ENCODE measurements at regions not wholly inside any gene's neighbourhood (a gene's known extent, or its start where the extent isn't known, plus 50 kb on each side); places are given as distances from the start of the nearest gene placed in this dataset.

DNA sequence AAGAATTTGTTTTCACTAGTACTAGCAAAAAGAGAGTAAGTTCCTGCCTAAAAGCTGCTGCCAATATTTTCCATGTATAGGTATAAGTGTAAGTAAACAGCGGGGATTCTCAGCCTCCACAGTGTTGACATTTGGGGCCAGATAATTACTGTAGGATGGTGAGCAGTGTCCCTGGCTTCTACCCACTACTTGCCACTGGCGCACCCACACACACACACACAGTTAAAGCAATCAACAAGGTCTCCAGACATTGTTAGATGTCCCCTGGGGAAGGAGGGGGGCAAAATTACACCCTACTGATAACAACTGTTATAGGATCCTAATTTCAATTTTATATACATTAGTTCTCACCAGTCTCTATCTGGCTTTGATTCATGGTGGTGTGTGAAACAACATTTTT, 417.0 kb upstream of the PSMD7 start:
- Histone ChIP-seq H3K4me1 (no peaks in the 10 kb centered on the region), H3K27ac (replicated peaks in 1 of 4) (no peak overlapping the region), H3K9me3 (no peaks in the 10 kb centered on the region), H3K4me3 (no peak overlapping the region), H3K27me3 (no peaks in the 10 kb centered on the region), H3K36me3 (no peaks in the 10 kb centered on the region)
- WGBS = 90% methylated on average over 2 of the region's 2 CpGs
- TF ChIP-seq, protein P1, sequence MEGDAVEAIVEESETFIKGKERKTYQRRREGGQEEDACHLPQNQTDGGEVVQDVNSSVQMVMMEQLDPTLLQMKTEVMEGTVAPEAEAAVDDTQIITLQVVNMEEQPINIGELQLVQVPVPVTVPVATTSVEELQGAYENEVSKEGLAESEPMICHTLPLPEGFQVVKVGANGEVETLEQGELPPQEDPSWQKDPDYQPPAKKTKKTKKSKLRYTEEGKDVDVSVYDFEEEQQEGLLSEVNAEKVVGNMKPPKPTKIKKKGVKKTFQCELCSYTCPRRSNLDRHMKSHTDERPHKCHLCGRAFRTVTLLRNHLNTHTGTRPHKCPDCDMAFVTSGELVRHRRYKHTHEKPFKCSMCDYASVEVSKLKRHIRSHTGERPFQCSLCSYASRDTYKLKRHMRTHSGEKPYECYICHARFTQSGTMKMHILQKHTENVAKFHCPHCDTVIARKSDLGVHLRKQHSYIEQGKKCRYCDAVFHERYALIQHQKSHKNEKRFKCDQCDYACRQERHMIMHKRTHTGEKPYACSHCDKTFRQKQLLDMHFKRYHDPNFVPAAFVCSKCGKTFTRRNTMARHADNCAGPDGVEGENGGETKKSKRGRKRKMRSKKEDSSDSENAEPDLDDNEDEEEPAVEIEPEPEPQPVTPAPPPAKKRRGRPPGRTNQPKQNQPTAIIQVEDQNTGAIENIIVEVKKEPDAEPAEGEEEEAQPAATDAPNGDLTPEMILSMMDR (IDR thresholded peaks at IDR 0.05) = no peak
- no peak for TF ChIP-seq POLR2A (IDR thresholded peaks at IDR 0.05; ENCODE audit: low read depth)
- TF ChIP-seq POLR2AphosphoS5 (IDR thresholded peaks at IDR 0.05) = no peak
- TF ChIP-seq EP300 (IDR thresholded peaks at IDR 0.05) = no peak
- intact Hi-C loops (cut with DNase I) = no loop called here
- no peak for DNase-seq (ENCODE audit: extremely low spot score)

DNA sequence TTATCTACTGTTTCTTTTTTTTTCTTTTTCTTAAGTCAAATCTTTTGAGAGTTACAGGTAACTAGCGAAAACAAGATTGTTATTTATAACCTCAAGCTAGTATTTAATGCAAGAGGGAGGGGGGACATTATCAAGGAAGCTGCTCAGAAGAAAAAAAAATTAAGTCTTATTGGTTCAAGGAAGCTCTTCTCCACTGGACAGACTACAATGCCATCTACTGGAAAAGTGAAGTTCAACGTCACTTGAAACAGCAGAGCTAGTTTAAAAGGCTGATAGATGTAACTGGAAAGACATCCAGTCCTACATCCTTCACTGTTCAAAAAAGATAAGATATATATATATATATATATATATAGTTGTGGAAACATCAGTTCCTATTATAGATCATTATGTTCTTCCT, 418.0 kb upstream of the PSMD7 start:
- DNase-seq (ENCODE audit: extremely low spot score) = no peak
- TF ChIP-seq, protein P1 (IDR thresholded peaks at IDR 0.05) = peak; percentile 37 to 56 (median 48)
- no peak for TF ChIP-seq POLR2AphosphoS5 (IDR thresholded peaks at IDR 0.05)
- H3K9me3 ChIP-seq = no peaks in the 10 kb centered on the region
- no peaks in the 10 kb centered on the region for H3K27me3 ChIP-seq
- H3K36me3 ChIP-seq = no peaks in the 10 kb centered on the region
- intact Hi-C loops (cut with DNase I) = no loop called here
- H3K27ac ChIP-seq (replicated peaks in 1 of 4) = no peak overlapping the region
- H3K4me3 ChIP-seq = no peak overlapping the region
- 22% methylated on average over 2 of the region's 2 CpGs for WGBS
- no peaks in the 10 kb centered on the region for H3K4me1 ChIP-seq

DNA sequence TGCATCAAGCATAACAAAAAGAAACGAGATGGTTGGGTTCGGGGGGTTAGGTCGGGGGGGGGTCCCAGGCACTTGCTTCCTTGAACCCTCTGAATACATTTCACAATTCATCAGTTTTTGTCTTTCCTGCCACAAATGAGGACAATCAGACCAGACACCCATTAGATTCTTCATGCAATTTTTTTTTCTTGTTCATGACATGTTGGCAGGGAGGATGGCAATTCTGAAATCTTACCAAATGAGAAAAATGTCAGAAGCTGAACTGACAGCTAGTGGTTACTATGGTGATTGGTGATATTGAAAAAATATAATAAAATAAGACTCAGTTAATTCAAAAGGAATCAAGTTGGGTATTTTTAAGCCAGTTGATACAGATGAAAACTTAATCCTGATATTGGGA, 419.5 kb upstream of the PSMD7 start:
- 58% methylated on average over 3 of the region's 3 CpGs for WGBS
- TF ChIP-seq POLR2A (IDR thresholded peaks at IDR 0.05; ENCODE audit: low read depth) (no peak), POLR2AphosphoS5 (IDR thresholded peaks at IDR 0.05) (no peak), EP300 (IDR thresholded peaks at IDR 0.05) (no peak)
- TF ChIP-seq, protein P1 (IDR thresholded peaks at IDR 0.05) = no peak

DNA sequence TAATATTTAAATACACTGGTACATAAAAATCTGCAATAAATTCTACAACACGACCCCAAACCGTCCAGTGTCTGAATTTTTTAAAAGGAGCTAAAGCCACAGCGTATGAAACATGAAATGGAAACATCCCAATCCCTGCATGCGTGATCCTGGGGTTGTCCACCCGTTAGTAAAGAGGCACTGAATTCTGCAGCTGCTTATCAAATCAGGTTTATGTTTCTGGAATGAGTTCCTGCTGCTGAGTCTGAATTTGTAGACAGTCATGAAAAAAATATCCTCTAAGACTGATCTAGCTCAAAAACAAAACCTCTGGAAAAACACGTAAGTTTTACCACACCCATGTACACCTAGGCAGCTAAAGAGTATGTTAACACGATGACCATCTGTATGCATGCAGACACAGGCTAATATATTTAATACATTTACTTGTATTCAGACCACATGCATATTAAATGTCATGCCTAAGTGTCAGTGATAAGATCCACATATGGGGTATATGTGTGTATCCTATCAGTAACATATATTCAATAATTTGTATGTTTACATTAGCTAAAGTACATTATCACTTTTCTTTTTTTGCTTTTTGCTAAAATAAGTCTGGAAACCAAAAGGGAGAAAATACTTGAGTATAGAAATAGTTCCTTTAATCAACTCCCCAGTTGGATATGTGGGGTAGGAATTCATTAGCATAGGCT, 420.5 kb upstream of the PSMD7 start:
- no peaks in the 10 kb centered on the region for H3K36me3 ChIP-seq
- peaks cover 0 to 15% (median 0%) of the 10 kb centered on the region in 4 donors for H3K27me3 ChIP-seq
- H3K4me3 ChIP-seq = no peak overlapping the region
- intact Hi-C loops (cut with DNase I) = no loop called here
- H3K4me1 ChIP-seq = no peaks in the 10 kb centered on the region
- no peaks in the 10 kb centered on the region for H3K9me3 ChIP-seq
- TF ChIP-seq, protein P1 (IDR thresholded peaks at IDR 0.05) = no peak
- TF ChIP-seq EP300 (IDR thresholded peaks at IDR 0.05) (no peak), POLR2A (IDR thresholded peaks at IDR 0.05; ENCODE audit: low read depth) (no peak), POLR2AphosphoS5 (IDR thresholded peaks at IDR 0.05) (no peak)
- no peak for DNase-seq (ENCODE audit: extremely low spot score)
- 82% methylated on average over 7 of the region's 7 CpGs for WGBS
- H3K27ac ChIP-seq (replicated peaks in 1 of 4) = no peak overlapping the region

More for the DNA sequence above, 419.5 kb upstream of the PSMD7 start:
- no peak overlapping the region for H3K4me3 ChIP-seq
- intact Hi-C loops (cut with DNase I) = no loop called here
- H3K27me3 ChIP-seq = peaks cover 0 to 5% (median 0%) of the 10 kb centered on the region in 4 donors
- DNase-seq (ENCODE audit: extremely low spot score) = no peak
- H3K36me3 ChIP-seq = no peaks in the 10 kb centered on the region
- H3K4me1 ChIP-seq = no peaks in the 10 kb centered on the region
- H3K9me3 ChIP-seq = no peaks in the 10 kb centered on the region
- no peak overlapping the region for H3K27ac ChIP-seq (replicated peaks in 1 of 4)

DNA sequence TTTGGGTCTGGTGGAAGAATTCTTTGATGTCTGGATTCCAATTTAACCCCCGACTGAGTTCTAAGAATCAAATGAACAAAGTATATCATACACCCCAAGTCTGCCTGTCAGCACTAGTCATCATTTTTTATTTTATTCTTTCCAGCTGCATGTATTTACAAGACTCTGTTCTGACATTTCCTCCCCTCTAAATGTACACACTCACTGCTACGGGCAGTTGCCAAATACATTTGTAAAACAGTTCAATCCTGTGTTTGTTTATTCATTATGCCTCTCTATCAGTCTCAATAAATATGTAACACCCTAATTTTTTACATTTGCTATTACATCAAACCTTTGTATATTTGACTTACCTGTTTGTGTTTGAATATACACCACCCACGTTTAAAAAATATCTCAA, 422.3 kb upstream of the PSMD7 start:
- H3K4me3 ChIP-seq = no peak overlapping the region
- H3K27ac ChIP-seq (replicated peaks in 1 of 4) = no peak overlapping the region
- intact Hi-C loops (cut with DNase I) = no loop called here
- H3K36me3 ChIP-seq = no peaks in the 10 kb centered on the region
- no peak for DNase-seq (ENCODE audit: extremely low spot score)
- 49% methylated on average over 3 of the region's 3 CpGs for WGBS
- no peaks in the 10 kb centered on the region for H3K4me1 ChIP-seq
- H3K27me3 ChIP-seq = peaks cover 0 to 18% (median 0%) of the 10 kb centered on the region in 4 donors
- TF ChIP-seq EP300 (IDR thresholded peaks at IDR 0.05) = no peak
- TF ChIP-seq POLR2A (IDR thresholded peaks at IDR 0.05; ENCODE audit: low read depth) = no peak
- TF ChIP-seq, protein P1 (IDR thresholded peaks at IDR 0.05) = no peak
- no peak for TF ChIP-seq POLR2AphosphoS5 (IDR thresholded peaks at IDR 0.05)
- no peaks in the 10 kb centered on the region for H3K9me3 ChIP-seq
